Activated T-helper 1 cell treated with anti-CD3 and anti-CD28 coated beads, Interleukin-12 subunit alpha, Interleukin-12 subunit beta, Interleukin-2, Interleukin-4 antibody, amounts not matched to agents 30 ng/mL and 10 ng/mL and 1 ng/mL, durations not matched to agents 14 hours and 24 hours and 36 hours (primary cell): ENCODE measurements at regions not wholly inside any gene's neighbourhood (a gene's known extent, or its start where the extent isn't known, plus 50 kb on each side); places are given as distances from the start of the nearest gene placed in this dataset.

ENCODE experiments used
- DNase-seq: peaks from one replicate; pipeline ENCODE4 v3.0.0; 2021; ENCODE audit warnings: low spot score
- H3K27ac Mint-ChIP-seq: one replicate; pipeline ENCODE4 v1.8.0; 2021; ENCODE audit warnings: mild to moderate bottlenecking, mixed read lengths
- H3K27me3 Mint-ChIP-seq: one replicate; pipeline ENCODE4 v1.8.0; 2022; ENCODE audit warnings: mild to moderate bottlenecking, moderate library complexity, mixed read lengths; ENCODE audit not compliant: insufficient read depth
- H3K36me3 Mint-ChIP-seq: one replicate; pipeline ENCODE4 v1.8.0; 2021; ENCODE audit warnings: low read depth, mixed read lengths
- H3K4me1 Mint-ChIP-seq: one replicate; pipeline ENCODE4 v1.8.0; 2021; ENCODE audit warnings: low read depth, mixed read lengths
- H3K4me3 Mint-ChIP-seq: one replicate; pipeline ENCODE4 v1.8.0; 2021; ENCODE audit warnings: mild to moderate bottlenecking, moderate library complexity, mixed read lengths
- H3K9me3 Mint-ChIP-seq: one replicate; pipeline ENCODE4 v1.8.0; 2021; ENCODE audit warnings: mixed read lengths
- intact Hi-C: fragments of 100-400 bp; cut with micrococcal nuclease; formaldehyde crosslinking; loops from one replicate; pipeline ENCODE4 v1.15.1; 2024

DNA sequence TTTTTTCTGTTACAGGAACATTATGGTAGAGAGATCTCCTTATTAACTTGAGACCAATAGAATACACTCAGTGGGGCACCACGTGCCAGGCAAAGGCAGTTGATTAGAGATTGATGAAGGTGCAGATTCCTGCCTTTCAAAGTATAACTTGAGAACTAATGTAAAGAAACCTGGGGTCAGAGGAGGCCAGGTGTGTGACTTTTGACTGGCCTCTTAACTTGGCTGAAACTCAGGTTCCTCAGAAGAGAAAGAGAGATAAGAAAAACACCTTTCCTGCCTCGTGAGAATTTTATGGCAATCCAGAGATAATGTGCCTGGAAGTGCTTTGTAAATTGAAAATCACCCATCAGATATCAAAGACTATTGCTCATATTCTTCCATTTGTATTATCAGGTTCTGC, 110.7 kb upstream of the GZMB start:
- H3K36me3 Mint-ChIP-seq, result no peaks in the 10 kb centered on the region
- H3K4me1 Mint-ChIP-seq, result no peaks in the 10 kb centered on the region
- no peaks in the 10 kb centered on the region for H3K9me3 Mint-ChIP-seq
- no peak overlapping the region for H3K27ac Mint-ChIP-seq
- H3K4me3 Mint-ChIP-seq, result no peak overlapping the region
- DNase-seq, result no peak
- H3K27me3 Mint-ChIP-seq, result peaks cover 4% of the 10 kb centered on the region
- intact Hi-C loops, result no loop called here

- Mint-ChIP-seq H3K4me3 (no peak overlapping the region), H3K27me3 (peaks cover 5% of the 10 kb centered on the region), H3K27ac (no peak overlapping the region), H3K36me3 (no peaks in the 10 kb centered on the region), H3K4me1 (no peaks in the 10 kb centered on the region), H3K9me3 (no peaks in the 10 kb centered on the region)
- intact Hi-C loops, result no loop called here
- DNase-seq, result no peak
Measured at GRCh38 chr14:24741871-24742270, 107.9 kb upstream of the GZMB start.

- Mint-ChIP-seq H3K4me1 (no peaks in the 10 kb centered on the region), H3K4me3 (no peak overlapping the region), H3K9me3 (no peaks in the 10 kb centered on the region), H3K27me3 (peaks cover 9% of the 10 kb centered on the region), H3K27ac (no peak overlapping the region), H3K36me3 (no peaks in the 10 kb centered on the region)
- intact Hi-C loops, result loop anchor here (1.0 to 10.0 kb wide), 3 partner anchors 131 to 669 kb away; no protein-coding TSS in a partner anchor
- no peak for DNase-seq
Measured at GRCh38 chr14:24735984-24736630, 102.1 kb upstream of the GZMB start.

- Mint-ChIP-seq H3K36me3 (no peaks in the 10 kb centered on the region), H3K9me3 (no peaks in the 10 kb centered on the region), H3K27me3 (peaks cover 13% of the 10 kb centered on the region), H3K4me3 (no peak overlapping the region), H3K4me1 (no peaks in the 10 kb centered on the region), H3K27ac (no peak overlapping the region)
- intact Hi-C loops, result loop anchor here (1.0 to 10.0 kb wide), 3 partner anchors 130 to 670 kb away; no protein-coding TSS in a partner anchor
- no peak for DNase-seq
Measured at GRCh38 chr14:24734917-24735500, 101.0 kb upstream of the GZMB start.

GRCh38 chr14:24726480-24726879, 92.5 kb upstream of the GZMB start:
- DNase-seq, result no peak
- Mint-ChIP-seq H3K4me3 (no peak overlapping the region), H3K9me3 (peaks cover 4% of the 10 kb centered on the region), H3K27ac (no peak overlapping the region), H3K36me3 (peaks cover 2% of the 10 kb centered on the region), H3K4me1 (no peaks in the 10 kb centered on the region), H3K27me3 (peaks cover 19% of the 10 kb centered on the region)
- intact Hi-C loops, result no loop called here

- H3K9me3 Mint-ChIP-seq, result peaks cover 4% of the 10 kb centered on the region
- peaks cover 2% of the 10 kb centered on the region for H3K36me3 Mint-ChIP-seq
- H3K4me1 Mint-ChIP-seq, result no peaks in the 10 kb centered on the region
- H3K4me3 Mint-ChIP-seq, result no peak overlapping the region
- peaks cover 25% of the 10 kb centered on the region for H3K27me3 Mint-ChIP-seq
- DNase-seq, result no peak
- intact Hi-C loops, result no loop called here
- no peak overlapping the region for H3K27ac Mint-ChIP-seq
Measured at GRCh38 chr14:24725311-24725710, 91.3 kb upstream of the GZMB start.

- intact Hi-C loops, result no loop called here
- no peak for DNase-seq
- H3K36me3 Mint-ChIP-seq, result no peaks in the 10 kb centered on the region
- no peak overlapping the region for H3K27ac Mint-ChIP-seq
- H3K4me3 Mint-ChIP-seq, result no peak overlapping the region
- peaks cover 32% of the 10 kb centered on the region for H3K27me3 Mint-ChIP-seq
- no peaks in the 10 kb centered on the region for H3K4me1 Mint-ChIP-seq
- H3K9me3 Mint-ChIP-seq, result no peaks in the 10 kb centered on the region
Measured at GRCh38 chr14:24721775-24722174, 87.8 kb upstream of the GZMB start.

DNA sequence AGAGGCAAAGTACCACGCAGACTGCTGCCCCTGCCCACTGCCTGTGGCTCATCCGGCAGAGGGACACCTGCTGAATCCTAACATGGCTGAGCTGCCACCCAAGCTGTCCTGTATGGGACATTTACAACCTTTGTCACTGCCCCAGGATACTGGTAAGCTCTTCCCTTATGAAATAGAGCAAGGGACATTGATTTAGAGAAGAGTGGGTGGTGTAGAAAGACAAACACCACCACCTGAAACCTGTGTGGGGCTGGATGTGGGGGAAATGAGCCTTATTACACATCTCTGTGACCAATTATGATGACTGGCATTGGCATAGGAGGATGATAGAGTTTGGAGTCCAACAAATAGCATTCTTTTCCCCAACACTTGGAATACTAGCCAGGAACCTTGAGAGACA, 81.2 kb upstream of the GZMB start:
- no peaks in the 10 kb centered on the region for H3K36me3 Mint-ChIP-seq
- H3K27ac Mint-ChIP-seq, result no peak overlapping the region
- no peaks in the 10 kb centered on the region for H3K9me3 Mint-ChIP-seq
- H3K4me3 Mint-ChIP-seq, result no peak overlapping the region
- DNase-seq, result no peak
- intact Hi-C loops, result no loop called here
- H3K4me1 Mint-ChIP-seq, result peaks cover 6% of the 10 kb centered on the region
- H3K27me3 Mint-ChIP-seq, result peaks cover 30% of the 10 kb centered on the region

DNA sequence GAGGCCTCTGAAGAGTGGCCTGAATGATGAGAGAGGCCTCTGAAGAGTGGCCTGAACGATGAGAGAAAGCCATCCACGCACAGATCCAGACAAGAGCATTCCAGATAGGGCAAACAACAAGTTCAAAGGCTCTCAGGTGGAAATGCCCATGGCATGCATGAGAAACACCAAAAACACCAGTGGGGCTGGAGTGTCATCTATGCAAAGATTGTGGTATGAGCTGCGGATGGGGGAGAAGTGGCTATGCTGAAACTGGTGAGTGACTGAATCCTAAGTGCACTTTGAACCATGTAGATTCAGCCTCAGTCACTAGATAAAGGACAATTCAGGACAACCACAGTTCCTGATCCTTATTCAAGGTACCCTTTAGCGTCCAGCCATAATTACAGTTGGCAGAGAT, 79.4 kb upstream of the GZMB start:
- Mint-ChIP-seq H3K4me3 (no peak overlapping the region), H3K4me1 (peaks cover 6% of the 10 kb centered on the region), H3K9me3 (no peaks in the 10 kb centered on the region), H3K27ac (no peak overlapping the region), H3K36me3 (no peaks in the 10 kb centered on the region), H3K27me3 (peaks cover 21% of the 10 kb centered on the region)
- intact Hi-C loops, result no loop called here
- no peak for DNase-seq

DNA sequence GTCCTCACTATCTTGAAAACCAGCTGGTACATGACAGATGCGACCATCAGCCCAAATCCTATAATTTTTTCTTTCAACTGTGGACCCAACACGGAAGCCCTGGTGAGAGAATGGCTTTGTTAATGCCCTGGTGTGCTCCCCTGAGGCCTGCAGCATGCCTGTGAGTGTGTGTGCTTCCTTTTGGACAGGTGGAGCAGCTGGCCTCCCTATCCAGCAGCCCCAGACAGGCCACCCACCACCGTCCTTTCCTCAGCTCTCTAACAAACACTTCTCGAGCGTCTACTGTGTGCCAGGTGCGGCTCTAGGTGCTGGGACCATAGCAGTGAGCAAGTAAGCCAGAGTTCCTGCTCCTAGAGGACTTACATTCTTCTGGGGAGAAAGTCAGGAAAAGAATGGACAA, 78.9 kb upstream of the GZMB start:
- Mint-ChIP-seq H3K4me3 (no peak overlapping the region), H3K9me3 (no peaks in the 10 kb centered on the region), H3K4me1 (peaks cover 6% of the 10 kb centered on the region), H3K27me3 (peaks cover 19% of the 10 kb centered on the region), H3K36me3 (no peaks in the 10 kb centered on the region), H3K27ac (no peak overlapping the region)
- no peak for DNase-seq
- intact Hi-C loops, result no loop called here

DNA sequence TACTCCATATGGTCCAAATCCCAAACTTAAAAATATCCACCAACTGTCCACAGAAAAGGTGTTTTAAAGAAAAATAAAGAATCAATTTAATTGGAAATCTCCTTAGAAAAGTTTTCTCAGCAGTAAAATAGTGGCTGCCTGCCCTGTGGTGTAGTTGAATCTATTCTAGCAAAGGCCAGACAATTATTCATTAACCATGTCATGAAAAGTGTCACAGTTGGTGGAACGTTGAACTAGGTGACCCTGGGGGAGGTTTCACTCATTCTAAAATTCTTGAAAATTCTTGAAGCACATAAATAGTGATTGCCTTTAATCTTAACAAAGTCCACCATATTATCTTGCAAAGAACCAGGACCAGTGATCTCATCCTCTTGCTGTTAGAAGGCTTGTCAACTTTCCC, 78.4 kb upstream of the GZMB start:
- Mint-ChIP-seq H3K4me3 (no peak overlapping the region), H3K27ac (no peak overlapping the region), H3K9me3 (no peaks in the 10 kb centered on the region), H3K36me3 (no peaks in the 10 kb centered on the region), H3K4me1 (peaks cover 6% of the 10 kb centered on the region), H3K27me3 (peaks cover 16% of the 10 kb centered on the region)
- intact Hi-C loops, result no loop called here
- DNase-seq, result no peak

DNA sequence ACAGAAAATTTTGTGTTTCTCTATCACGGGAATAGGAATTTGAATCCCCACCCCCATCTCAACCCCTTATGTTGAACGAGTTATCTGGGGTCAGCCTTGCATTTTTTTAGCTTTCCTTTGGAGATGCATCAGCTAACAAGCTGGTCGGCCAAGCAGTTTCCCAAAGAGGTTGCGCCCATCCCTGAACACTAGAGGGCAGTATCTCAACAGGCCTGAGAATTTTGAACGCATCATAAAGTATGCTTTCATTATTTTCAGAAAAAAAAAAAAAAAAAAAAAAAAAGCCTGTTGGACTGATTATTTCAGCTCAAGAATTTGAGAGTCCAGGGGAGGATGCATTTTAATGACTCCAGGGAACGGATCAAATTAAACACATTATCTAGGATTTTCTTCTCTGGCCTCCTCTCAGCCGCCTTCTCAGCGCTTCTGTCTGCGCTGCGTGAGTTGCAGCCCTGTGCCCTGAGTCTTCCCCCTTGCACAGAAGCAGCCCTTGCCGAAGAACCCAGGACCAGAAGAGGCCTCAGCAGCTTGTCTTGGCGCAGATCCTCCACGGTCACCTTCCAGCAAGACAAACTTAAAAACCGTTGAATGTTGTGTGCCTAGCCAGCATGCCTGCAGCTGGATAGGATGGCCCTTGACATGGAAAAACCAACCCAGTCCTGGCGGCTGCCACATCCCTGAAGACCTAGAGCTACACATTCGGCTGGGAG, 76.6 kb upstream of the GZMB start:
- Mint-ChIP-seq H3K36me3 (peaks cover 2% of the 10 kb centered on the region), H3K27ac (no peak overlapping the region), H3K4me3 (no peak overlapping the region), H3K9me3 (no peaks in the 10 kb centered on the region), H3K4me1 (peaks cover 6% of the 10 kb centered on the region), H3K27me3 (peaks cover 7% of the 10 kb centered on the region)
- peak; percentile 50 for DNase-seq
- intact Hi-C loops, result loop anchor here (1.0 kb wide), 3 partner anchors 17 to 441 kb away; no protein-coding TSS in a partner anchor

DNA sequence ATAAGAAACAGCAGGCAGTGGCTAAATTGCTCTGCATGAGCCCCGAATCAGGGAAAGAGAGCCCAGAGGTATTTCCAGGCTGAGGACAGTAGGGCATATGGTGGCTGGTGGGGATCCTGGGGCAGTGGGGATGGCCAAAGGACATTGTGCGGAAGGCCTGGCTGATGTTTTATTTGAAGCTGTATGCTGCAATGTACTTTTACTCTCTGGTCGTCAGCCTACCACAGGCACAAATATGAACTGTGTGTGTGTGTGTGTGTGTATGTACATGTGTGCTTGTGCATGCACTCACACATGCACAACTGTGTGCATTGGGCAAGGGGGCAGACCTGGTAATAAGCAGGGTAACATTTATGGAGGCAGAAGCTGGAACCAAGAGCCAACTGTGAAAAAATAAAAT, 74.7 kb upstream of the GZMB start:
- Mint-ChIP-seq H3K4me3 (no peak overlapping the region), H3K4me1 (peaks cover 6% of the 10 kb centered on the region), H3K27ac (no peak overlapping the region), H3K36me3 (peaks cover 2% of the 10 kb centered on the region), H3K27me3 (no peaks in the 10 kb centered on the region), H3K9me3 (no peaks in the 10 kb centered on the region)
- no peak for DNase-seq
- intact Hi-C loops, result no loop called here
